AG09309 (cell line): ENCODE measurements at regions not wholly inside any gene's neighbourhood (a gene's known extent, or its start where the extent isn't known, plus 50 kb on each side); places are given as distances from the start of the nearest gene placed in this dataset.

Source experiments
- DNase-seq: peaks from one replicate; pipeline ENCODE4 v3.0.0-alpha.2; 2010; ENCODE audit warnings: low read depth
- H3K4me3 ChIP-seq: 2 replicates; pipeline ENCODE4 v1.5.1; 2011; ENCODE audit warnings: mild to moderate bottlenecking, low read depth, low read length, moderate library complexity; ENCODE audit not compliant: control insufficient read depth
- TF ChIP-seq, protein P1 (sequence below): IDR thresholded peaks from 2 replicates; pipeline ENCODE4 v1.5.1; 2011; ENCODE audit warnings: mild to moderate bottlenecking, low read depth, low read length, inconsistent platforms; ENCODE audit not compliant: insufficient read depth, control insufficient read depth; ENCODE audit errors: missing control alignments

DNA sequence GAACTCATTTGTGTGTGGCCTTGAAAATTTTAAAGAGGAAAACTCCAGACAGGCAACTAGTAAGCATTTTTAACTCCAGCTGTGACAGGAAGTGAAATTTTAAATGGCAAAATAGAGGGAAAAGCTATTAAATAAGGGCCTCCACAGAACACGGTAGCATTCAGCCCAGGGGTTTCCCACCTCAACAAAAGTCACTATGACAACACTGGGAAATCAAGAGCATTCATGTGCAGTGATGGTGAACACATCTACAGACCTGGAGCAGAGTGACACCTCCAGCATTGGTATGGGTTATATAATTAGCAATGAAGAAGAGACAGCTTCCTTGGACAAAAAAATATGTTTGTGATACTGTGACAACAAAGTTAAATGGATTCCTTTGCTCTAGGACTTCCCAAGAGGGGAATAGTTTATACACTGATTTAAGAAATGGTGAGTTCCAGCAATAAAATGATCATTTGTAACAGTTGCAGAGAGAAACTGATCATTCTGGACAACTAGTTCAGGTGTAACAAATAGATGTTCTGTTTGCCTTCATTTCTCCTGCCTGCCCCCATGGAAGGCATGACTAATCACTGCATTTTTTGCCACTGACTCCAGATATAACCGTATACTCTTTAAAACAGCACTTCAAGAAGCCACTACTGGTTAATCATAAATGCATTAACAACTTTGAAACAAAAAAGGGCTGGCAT lies 93.3 kb upstream of the SLC44A1 start:
- no peak for DNase-seq
- H3K4me3 ChIP-seq: no peak overlapping the region
- TF ChIP-seq, protein P1, sequence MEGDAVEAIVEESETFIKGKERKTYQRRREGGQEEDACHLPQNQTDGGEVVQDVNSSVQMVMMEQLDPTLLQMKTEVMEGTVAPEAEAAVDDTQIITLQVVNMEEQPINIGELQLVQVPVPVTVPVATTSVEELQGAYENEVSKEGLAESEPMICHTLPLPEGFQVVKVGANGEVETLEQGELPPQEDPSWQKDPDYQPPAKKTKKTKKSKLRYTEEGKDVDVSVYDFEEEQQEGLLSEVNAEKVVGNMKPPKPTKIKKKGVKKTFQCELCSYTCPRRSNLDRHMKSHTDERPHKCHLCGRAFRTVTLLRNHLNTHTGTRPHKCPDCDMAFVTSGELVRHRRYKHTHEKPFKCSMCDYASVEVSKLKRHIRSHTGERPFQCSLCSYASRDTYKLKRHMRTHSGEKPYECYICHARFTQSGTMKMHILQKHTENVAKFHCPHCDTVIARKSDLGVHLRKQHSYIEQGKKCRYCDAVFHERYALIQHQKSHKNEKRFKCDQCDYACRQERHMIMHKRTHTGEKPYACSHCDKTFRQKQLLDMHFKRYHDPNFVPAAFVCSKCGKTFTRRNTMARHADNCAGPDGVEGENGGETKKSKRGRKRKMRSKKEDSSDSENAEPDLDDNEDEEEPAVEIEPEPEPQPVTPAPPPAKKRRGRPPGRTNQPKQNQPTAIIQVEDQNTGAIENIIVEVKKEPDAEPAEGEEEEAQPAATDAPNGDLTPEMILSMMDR: no peak

DNA sequence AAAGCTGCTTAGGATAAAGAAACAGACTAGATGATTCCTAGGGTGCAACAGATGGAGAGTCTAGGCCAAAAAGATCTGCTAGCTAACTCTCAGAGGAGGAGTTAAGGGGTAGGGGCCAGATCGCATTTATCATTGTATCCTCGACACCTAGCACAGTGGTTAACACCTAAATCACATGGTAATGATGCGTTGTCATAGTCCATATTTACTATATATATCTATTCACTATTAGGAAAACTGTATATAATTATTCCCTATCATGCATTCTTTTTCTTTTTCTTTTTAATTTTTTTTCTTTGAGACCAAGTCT lies 92.8 kb upstream of the SLC44A1 start:
- TF ChIP-seq, protein P1: no peak
- no peak overlapping the region for H3K4me3 ChIP-seq
- DNase-seq: no peak

DNA sequence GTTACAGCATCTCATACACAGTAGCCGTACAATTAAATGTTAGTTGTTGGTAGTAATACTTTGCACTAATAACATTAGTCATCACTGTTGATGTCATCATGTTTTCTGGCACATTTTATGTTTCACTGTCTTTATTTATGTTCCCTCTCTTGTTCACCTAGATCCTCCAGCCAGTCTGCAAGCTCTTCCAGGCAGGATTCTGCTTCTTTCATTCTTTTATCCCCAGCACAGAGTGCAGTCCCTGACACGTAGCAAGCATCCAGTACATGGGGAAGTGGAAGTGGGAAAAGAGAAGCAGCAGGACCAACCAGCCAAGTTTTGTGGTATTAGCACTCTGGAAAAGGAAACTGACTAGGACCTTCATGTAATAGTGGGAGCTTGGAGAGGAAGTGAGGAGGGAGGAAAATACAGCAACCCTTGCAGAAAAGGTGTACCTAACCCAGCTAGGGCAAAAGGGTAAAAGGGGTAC lies 89.7 kb upstream of the SLC44A1 start:
- TF ChIP-seq, protein P1: no peak
- DNase-seq: no peak
- no peak overlapping the region for H3K4me3 ChIP-seq

DNA sequence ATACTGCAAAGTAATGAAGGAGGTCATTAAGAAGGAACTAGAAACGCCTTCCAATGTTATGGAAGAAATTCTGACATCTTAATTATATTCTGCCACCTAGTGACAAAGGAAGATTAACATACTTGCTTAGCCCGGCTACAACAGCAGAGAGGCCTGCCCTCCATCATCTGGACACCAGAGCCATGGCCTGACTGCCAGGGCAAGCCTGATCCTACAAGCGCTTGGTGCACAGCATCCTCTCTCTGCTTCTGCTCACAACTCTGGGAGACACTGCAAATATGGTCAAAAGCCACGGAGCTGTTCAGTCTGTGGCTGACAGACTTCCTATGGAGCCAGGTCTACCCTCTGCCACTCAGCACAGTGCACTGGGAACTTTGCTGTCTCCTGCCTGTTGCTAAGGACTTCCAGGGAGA lies 87.3 kb upstream of the SLC44A1 start:
- TF ChIP-seq, protein P1: peak; percentile 51
- peak; percentile 55 for DNase-seq
- no peak overlapping the region for H3K4me3 ChIP-seq

DNA sequence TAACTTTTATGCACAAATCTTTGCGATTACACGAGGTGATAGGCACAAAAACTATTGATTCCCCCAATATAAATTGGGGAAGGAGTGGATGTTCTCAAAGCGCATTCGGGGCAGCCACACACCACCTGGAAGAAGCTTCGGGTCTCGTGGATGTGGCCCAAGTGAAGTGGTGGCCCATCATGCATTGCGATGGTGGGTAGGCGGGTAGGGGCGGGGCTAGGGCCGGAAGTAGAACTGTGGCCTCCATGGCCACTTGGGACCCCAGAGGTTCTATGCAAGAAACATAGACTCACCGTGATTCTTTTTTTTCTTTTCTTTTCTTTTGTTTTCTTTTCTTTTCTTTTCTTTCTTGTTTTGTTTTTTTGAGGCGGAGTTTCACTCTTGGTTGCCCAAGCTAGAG lies 86.4 kb upstream of the SLC44A1 start:
- TF ChIP-seq, protein P1: no peak
- no peak overlapping the region for H3K4me3 ChIP-seq
- DNase-seq: no peak

DNA sequence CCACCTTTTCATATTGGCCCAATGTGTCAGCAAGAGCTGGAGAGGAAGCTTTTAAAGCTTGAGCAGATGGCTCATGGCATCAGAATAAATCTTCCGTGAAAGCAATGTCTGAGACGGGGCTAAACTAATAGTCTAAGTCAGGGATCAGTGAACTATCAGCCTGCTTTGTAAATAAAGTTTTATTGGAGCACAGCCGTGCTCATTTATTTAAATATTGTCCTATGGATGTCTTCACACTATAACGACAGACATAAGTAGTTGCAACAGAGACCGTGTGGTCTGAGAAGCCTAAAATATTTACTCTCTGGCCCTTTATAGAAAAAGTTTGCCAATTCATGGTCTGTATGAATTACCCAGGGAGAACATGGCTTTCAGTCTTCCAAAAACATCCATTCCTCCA lies 85.6 kb upstream of the SLC44A1 start:
- no peak for DNase-seq
- TF ChIP-seq, protein P1: no peak
- no peak overlapping the region for H3K4me3 ChIP-seq
